Neural cell (in vitro differentiated cells): ENCODE measurements at regions not wholly inside any gene's neighbourhood (a gene's known extent, or its start where the extent isn't known, plus 50 kb on each side); places are given as distances from the start of the nearest gene placed in this dataset.

Experiments
- H2AFZ ChIP-seq: fragments of 200-600, 300-800 bp; sonication (generic), shearing (Covaris generic); 2 replicates; pipeline ENCODE4 v1.6.0; 2014; ENCODE audit warnings: low read depth, mild to moderate bottlenecking, antibody characterized with exemption, low read length, moderate library complexity
- H3F3A ChIP-seq: fragments of 200-600 bp; shearing (Covaris generic); 2 replicates; pipeline ENCODE4 v1.6.1; 2016; ENCODE audit warnings: mild to moderate bottlenecking, moderate library complexity, mixed read lengths, antibody characterized with exemption, low read length; ENCODE audit not compliant: insufficient read depth, poor library complexity, severe bottlenecking
- H3K27ac ChIP-seq: fragments of 200-600, 300-800 bp; sonication (generic), shearing (Covaris generic); 2 replicates; pipeline ENCODE4 v1.5.1; 2014; ENCODE audit warnings: mild to moderate bottlenecking, low read length, moderate library complexity
- H3K27me3 ChIP-seq: fragments of 300-800, 200-600 bp; sonication (generic), shearing (Covaris generic); 2 replicates; pipeline ENCODE4 v1.6.0; 2014; ENCODE audit warnings: mild to moderate bottlenecking, low read depth, low read length, moderate library complexity; ENCODE audit not compliant: insufficient read depth
- H3K36me3 ChIP-seq: fragments of 300-800, 200-600 bp; sonication (generic), shearing (Covaris generic); 2 replicates; pipeline ENCODE4 v1.5.1; 2014; ENCODE audit warnings: mild to moderate bottlenecking, antibody characterized with exemption, low read length, moderate library complexity; ENCODE audit not compliant: insufficient read depth
- H3K4me2 ChIP-seq: fragments of 300-800, 200-600 bp; sonication (generic), shearing (Covaris generic); 2 replicates; pipeline ENCODE4 v1.6.0; 2014; ENCODE audit warnings: mild to moderate bottlenecking, low read length
- H3K4me3 ChIP-seq: fragments of 300-800, 200-600 bp; sonication (generic), shearing (Covaris generic); 2 replicates; pipeline ENCODE4 v1.5.1; 2014; ENCODE audit warnings: mild to moderate bottlenecking, low read length, moderate library complexity
- H3K79me2 ChIP-seq: fragments of 200-600 bp; shearing (Covaris generic); replicated peaks from 2 replicates; pipeline ENCODE4 v1.6.0; 2014; ENCODE audit warnings: mild to moderate bottlenecking, low read length, moderate library complexity; ENCODE audit not compliant: insufficient read depth
- H3K9ac ChIP-seq: fragments of 300-800, 200-600 bp; sonication (generic), shearing (Covaris generic); 2 replicates; pipeline ENCODE4 v1.6.1; 2016; ENCODE audit warnings: mild to moderate bottlenecking, low read length, mixed read lengths
- H3K9me2 ChIP-seq: fragments of 200-600 bp; shearing (Covaris generic); 2 replicates; pipeline ENCODE4 v1.6.1; 2016; ENCODE audit warnings: mild to moderate bottlenecking, low read length, mixed read lengths; ENCODE audit not compliant: insufficient read depth
- H3K9me3 ChIP-seq: fragments of 200-600, 300-800 bp; sonication (generic), shearing (Covaris generic); 2 replicates; pipeline ENCODE4 v1.6.1; 2016; ENCODE audit warnings: mild to moderate bottlenecking, mixed run types, low read length, moderate library complexity, mixed read lengths
- H4K20me1 ChIP-seq: fragments of 200-600 bp; shearing (Covaris generic); 2 replicates; pipeline ENCODE4 v1.6.1; 2016; ENCODE audit warnings: mild to moderate bottlenecking, mixed run types; ENCODE audit not compliant: insufficient read depth
- EP300 ChIP-seq: fragments of 450-650 bp; conservative IDR thresholded peaks from 2 replicates; pipeline ENCODE4 v1.6.1; 2014; ENCODE audit warnings: antibody characterized with exemption, mild to moderate bottlenecking, moderate library complexity; ENCODE audit not compliant: poor library complexity, severe bottlenecking
- EZH2 ChIP-seq: fragments of 200-600, 300-800 bp; shearing (Covaris generic), sonication (generic); IDR thresholded peaks from 2 replicates; pipeline ENCODE4 v1.6.1; 2014; ENCODE audit warnings: antibody characterized with exemption, low read length, borderline replicate concordance, mild to moderate bottlenecking; ENCODE audit not compliant: insufficient read depth, poor library complexity, severe bottlenecking
- MXI1 ChIP-seq: fragments of 450-650 bp; conservative IDR thresholded peaks from 2 replicates; pipeline ENCODE4 v1.6.1; 2014; ENCODE audit warnings: antibody characterized with exemption, mild to moderate bottlenecking; ENCODE audit not compliant: poor library complexity, severe bottlenecking
- POLR2AphosphoS5 ChIP-seq: IDR thresholded peaks from 2 replicates; pipeline ENCODE4 v1.6.1; 2012
- RAD21 ChIP-seq: fragments of 450-650 bp; conservative IDR thresholded peaks from 2 replicates; pipeline ENCODE4 v1.6.1; 2014; ENCODE audit warnings: antibody characterized with exemption, mild to moderate bottlenecking, moderate library complexity
- REST ChIP-seq: IDR thresholded peaks from 2 replicates; pipeline ENCODE4 v1.6.1; 2012; ENCODE audit warnings: borderline replicate concordance
- SMC3 ChIP-seq: fragments of 450-650 bp; conservative IDR thresholded peaks from 2 replicates; pipeline ENCODE4 v1.6.1; 2014; ENCODE audit warnings: antibody characterized with exemption, mild to moderate bottlenecking, moderate library complexity; ENCODE audit not compliant: poor library complexity
- TAF1 ChIP-seq: IDR thresholded peaks from 2 replicates; pipeline ENCODE4 v1.6.1; 2012; ENCODE audit warnings: low read depth
- TF ChIP-seq, protein P1 (sequence below): fragments of 450-650 bp; IDR thresholded peaks from 2 replicates; pipeline ENCODE4 v1.5.1; 2014; ENCODE audit warnings: antibody characterized with exemption, mild to moderate bottlenecking, moderate library complexity; ENCODE audit not compliant: poor library complexity, severe bottlenecking

GRCh38 chr2:51194656-51195055, 162.7 kb upstream of the NRXN1 start:
- H3K9me2 ChIP-seq, result no peaks in the 10 kb centered on the region
- TF ChIP-seq RAD21, result no peak
- TF ChIP-seq, protein P1, sequence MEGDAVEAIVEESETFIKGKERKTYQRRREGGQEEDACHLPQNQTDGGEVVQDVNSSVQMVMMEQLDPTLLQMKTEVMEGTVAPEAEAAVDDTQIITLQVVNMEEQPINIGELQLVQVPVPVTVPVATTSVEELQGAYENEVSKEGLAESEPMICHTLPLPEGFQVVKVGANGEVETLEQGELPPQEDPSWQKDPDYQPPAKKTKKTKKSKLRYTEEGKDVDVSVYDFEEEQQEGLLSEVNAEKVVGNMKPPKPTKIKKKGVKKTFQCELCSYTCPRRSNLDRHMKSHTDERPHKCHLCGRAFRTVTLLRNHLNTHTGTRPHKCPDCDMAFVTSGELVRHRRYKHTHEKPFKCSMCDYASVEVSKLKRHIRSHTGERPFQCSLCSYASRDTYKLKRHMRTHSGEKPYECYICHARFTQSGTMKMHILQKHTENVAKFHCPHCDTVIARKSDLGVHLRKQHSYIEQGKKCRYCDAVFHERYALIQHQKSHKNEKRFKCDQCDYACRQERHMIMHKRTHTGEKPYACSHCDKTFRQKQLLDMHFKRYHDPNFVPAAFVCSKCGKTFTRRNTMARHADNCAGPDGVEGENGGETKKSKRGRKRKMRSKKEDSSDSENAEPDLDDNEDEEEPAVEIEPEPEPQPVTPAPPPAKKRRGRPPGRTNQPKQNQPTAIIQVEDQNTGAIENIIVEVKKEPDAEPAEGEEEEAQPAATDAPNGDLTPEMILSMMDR, result no peak
- TF ChIP-seq POLR2AphosphoS5, result no peak
- no peak for TF ChIP-seq EP300
- TF ChIP-seq EZH2, result no peak
- no peak for TF ChIP-seq TAF1
- no peak for TF ChIP-seq REST
- TF ChIP-seq MXI1, result no peak
- no peak for TF ChIP-seq SMC3

GRCh38 chr2:51170273-51170672, 138.3 kb upstream of the NRXN1 start:
- H3K9me2 ChIP-seq, result no peaks in the 10 kb centered on the region
- H4K20me1 ChIP-seq, result no peaks in the 10 kb centered on the region
- H3K9ac ChIP-seq, result no peak overlapping the region
- no peak overlapping the region for H3K4me3 ChIP-seq
- no peaks in the 10 kb centered on the region for H3F3A ChIP-seq
- no peak overlapping the region for H2AFZ ChIP-seq
- H3K4me2 ChIP-seq, result no peak overlapping the region
- no peak overlapping the region for H3K27ac ChIP-seq
- H3K9me3 ChIP-seq, result no peaks in the 10 kb centered on the region
- no peak for TF ChIP-seq EP300
- TF ChIP-seq, protein P1, result no peak
- TF ChIP-seq EZH2, result no peak
- no peak for TF ChIP-seq TAF1
- TF ChIP-seq SMC3, result no peak
- TF ChIP-seq RAD21, result no peak
- no peak for TF ChIP-seq POLR2AphosphoS5
- no peak for TF ChIP-seq MXI1
- TF ChIP-seq REST, result no peak
- H3K79me2 ChIP-seq, result no peaks in the 10 kb centered on the region
- no peaks in the 10 kb centered on the region for H3K36me3 ChIP-seq
- no peaks in the 10 kb centered on the region for H3K27me3 ChIP-seq

More at GRCh38 chr2:51194656-51195055, 162.7 kb upstream of the NRXN1 start:
- Histone ChIP-seq H3F3A (no peaks in the 10 kb centered on the region), H3K36me3 (no peaks in the 10 kb centered on the region), H3K4me3 (no peak overlapping the region), H4K20me1 (no peaks in the 10 kb centered on the region), H2AFZ (no peak overlapping the region), H3K27me3 (no peaks in the 10 kb centered on the region), H3K4me2 (no peak overlapping the region), H3K9ac (no peak overlapping the region), H3K9me3 (no peaks in the 10 kb centered on the region), H3K79me2 (no peaks in the 10 kb centered on the region), H3K27ac (no peak overlapping the region)
